AG08396 (cell line): ENCODE measurements at regions not wholly inside any gene's neighbourhood (a gene's known extent, or its start where the extent isn't known, plus 50 kb on each side); places are given as distances from the start of the nearest gene placed in this dataset.

ENCODE experiments used
- DNase-seq: peaks from one replicate; pipeline ENCODE4 v3.0.0; 2012; ENCODE audit warnings: low spot score, mixed read lengths

DNA sequence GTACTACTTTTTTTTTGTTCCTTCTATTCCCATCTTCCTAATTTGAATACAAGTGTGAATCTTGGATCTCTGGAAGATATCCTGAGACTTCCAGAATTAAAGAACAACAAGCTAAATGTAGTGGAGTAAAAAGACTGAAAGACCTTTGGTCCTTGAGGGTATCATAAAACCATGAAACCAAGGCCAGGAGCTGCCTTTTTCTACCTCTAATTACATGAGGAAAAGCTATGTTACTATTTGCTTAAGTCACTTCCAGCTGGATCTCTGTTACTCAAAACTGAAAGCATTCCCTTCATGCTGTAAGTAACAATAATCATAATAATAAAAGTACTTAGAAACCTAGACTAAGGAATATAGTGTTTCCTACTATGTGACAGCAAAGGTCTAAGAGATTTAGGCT lies 649.6 kb downstream of the KCTD16 start:
- no peak for DNase-seq

- no peak for DNase-seq
These were observed 644.5 kb downstream of the KCTD16 start for GRCh38 chr5:144815131-144815530.

- DNase-seq: peak; percentile 9
These were observed 642.1 kb downstream of the KCTD16 start for GRCh38 chr5:144812763-144813162.

- DNase-seq: no peak
These were observed 629.5 kb downstream of the KCTD16 start for GRCh38 chr5:144800169-144800568.

GRCh38 chr5:144798595-144798994 lies 627.9 kb downstream of the KCTD16 start:
- no peak for DNase-seq

DNA sequence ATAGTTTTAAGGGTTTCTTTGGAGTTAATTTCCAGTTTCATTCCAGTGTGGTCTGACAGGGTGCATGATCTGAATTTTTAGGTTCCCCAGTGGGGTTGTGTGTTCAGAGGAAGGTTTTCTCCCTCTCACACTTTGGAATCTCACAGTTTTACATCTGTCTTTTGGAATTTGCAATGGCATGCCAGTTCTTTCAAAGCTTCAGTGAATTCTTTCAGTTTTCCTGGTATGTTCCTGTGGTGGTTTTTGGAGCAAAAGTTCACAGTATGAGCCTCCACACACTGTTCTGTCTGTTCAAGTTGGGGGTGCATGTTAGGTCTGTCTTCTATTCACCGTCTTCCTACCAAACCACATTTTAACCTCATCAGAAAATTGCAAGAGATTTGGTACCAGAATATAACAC lies 624.2 kb downstream of the KCTD16 start:
- no peak for DNase-seq

- DNase-seq: no peak
These were observed 617.9 kb downstream of the KCTD16 start for GRCh38 chr5:144788556-144788955.

- DNase-seq: no peak
These were observed 617.4 kb downstream of the KCTD16 start for GRCh38 chr5:144788046-144788445.

DNA sequence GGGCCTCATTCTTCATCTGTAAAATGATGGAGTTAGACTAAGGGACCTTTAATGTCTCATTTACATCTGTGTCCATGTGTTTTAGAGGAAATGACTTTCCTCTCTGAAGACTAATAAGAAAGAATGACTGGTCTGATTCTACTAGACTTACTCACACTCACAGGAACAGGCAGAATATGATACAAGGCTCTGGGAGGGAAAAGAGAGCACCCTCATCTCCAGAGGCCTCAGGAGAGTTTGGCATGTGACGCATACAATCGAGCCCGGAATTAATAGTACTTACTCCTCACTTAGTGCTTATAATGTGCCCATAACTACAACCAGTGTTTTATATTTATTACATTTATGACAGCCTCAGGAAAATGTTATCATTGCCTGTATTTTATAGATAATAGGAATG lies 608.7 kb downstream of the KCTD16 start:
- no peak for DNase-seq

DNA sequence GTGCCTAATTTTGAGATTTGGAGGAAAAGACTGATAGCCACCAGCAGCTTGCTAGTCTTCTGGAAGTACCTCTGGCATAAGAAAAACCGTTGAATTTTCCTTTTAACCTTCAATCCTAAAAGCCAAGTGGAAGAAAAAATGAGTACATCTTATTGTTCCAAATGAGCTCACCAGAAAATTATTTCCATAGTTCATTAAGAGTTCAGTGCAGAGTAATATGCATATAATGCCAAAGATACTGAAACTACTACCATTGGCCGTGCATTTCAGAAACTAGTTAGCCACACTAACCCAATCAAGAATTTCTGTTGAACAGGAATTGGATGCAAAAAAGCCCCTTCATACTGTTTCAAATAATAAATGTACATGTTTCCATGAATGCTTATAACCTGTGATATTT lies 607.9 kb downstream of the KCTD16 start:
- DNase-seq: no peak

GRCh38 chr5:144774197-144774596 lies 603.5 kb downstream of the KCTD16 start:
- no peak for DNase-seq

- no peak for DNase-seq
These were observed 603.0 kb downstream of the KCTD16 start for GRCh38 chr5:144773628-144774027.

DNA sequence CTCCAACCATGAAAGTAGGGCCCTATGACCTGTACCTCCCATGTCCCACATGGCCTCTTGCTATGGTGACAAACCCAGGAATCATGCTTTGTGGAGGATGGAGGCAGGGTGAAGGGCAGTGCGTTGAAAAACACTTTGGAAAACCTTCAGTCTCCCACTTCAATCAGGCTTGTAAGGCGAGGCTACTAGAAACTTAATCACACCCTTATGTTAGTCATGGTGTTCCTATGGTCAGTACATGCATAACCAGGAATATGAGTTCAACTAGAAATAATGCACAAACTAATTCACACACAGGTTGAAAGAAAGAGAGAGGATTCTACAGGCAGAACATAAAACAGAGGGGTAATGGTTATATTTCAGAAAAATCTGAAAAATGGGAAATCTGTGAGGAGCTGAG lies 601.1 kb downstream of the KCTD16 start:
- DNase-seq: no peak

DNA sequence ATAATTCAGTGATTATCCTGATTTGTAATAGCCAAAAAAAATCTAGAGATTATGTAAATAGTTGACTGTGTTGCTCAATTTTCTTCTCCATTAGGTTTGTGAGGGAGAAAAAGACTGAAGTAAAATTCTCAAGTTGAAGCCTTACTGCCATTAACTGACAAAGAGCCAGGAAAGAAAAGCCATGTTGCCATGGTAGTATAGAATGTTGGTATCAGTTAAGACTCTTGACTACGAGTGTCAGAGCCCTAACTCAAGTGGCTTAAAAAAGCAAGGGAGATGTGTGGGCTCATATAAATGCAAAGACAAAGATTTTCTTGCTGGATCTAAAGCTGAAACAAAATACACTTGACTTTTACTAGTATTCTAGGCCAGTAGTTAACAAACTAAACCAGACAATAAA lies 571.7 kb downstream of the KCTD16 start:
- no peak for DNase-seq

DNA sequence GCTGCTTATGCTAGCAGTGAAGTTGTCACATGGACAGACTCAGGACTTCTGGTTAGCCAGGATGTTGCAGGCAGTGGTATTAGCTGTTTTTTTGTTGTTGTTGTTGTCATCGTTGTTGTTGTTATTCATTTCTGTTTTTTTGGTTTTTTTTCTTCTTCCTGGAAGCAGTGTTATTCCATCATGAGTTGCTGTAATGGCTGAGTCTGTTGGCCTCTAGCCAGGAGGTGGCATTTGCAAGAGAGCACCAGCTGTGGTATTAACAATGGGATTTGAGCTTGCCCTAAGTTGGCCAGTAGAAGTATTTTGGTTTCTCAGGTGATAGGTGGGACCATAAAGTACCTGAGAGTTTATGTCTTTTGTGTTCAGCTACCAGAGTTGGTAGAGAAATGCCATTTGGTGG lies 561.1 kb downstream of the KCTD16 start:
- no peak for DNase-seq

GRCh38 chr5:144712090-144712489 lies 541.4 kb downstream of the KCTD16 start:
- no peak for DNase-seq

DNA sequence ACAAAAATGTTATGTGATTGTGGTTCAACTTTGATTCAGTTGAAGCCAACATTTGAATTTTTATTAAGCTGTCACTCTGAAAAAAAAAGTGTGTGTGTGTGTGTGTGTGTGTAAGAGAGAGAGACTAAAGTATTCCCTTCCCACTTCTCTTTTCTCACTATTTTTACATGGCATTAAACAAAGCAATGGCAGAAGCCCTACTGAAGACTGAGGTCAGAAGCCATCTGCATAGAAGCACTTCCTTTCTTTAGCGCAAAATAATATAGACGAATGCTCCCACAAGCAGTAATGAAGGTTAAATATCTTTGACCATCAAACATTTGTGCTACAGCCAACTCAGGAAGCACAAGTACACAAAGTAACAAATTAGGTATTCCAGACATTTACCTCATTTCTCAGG lies 540.5 kb downstream of the KCTD16 start:
- DNase-seq: no peak

- no peak for DNase-seq
These were observed 540.0 kb downstream of the KCTD16 start for GRCh38 chr5:144710637-144711036.

DNA sequence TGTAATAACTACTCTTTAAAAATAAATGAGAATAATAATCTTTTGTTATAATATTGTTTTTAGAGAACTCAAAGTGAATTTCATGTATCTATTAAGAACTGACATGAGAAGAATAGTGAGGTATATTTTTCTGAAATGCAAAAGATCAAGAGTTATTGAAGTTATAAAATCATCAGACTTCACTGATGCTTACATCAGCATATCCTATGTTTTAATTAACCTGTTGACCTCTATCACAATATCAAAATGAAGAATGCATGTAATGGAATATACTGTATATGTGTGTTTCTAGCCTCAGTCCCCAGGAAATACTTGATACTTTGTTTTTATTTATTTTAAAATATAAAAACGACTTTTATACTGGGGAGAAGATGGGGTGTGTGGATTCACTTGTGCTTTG lies 533.1 kb downstream of the KCTD16 start:
- no peak for DNase-seq

- peak; percentile 13 for DNase-seq
These were observed 527.8 kb downstream of the KCTD16 start for GRCh38 chr5:144698484-144698883.

GRCh38 chr5:144697847-144698262 lies 527.2 kb downstream of the KCTD16 start:
- DNase-seq: peak; percentile 59

DNA sequence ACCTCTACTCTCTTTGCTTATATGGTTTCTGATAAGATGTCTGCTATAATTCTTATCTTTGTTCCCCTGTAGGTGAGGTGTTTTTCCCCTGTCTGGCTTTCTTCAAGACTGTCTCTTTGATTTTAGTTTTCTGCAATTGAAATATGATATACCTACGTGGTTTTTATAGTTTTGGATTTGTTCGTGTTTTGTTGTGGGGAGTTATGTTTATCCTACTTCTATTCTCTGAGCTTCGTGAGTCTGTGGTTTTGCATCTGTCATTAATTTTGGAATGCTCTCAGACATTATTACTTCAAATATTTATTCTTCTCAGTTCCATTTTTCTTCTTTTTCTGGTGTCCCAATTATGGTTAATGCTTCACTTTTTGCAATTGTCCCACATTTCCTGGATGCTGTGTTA lies 521.3 kb downstream of the KCTD16 start:
- DNase-seq: no peak

DNA sequence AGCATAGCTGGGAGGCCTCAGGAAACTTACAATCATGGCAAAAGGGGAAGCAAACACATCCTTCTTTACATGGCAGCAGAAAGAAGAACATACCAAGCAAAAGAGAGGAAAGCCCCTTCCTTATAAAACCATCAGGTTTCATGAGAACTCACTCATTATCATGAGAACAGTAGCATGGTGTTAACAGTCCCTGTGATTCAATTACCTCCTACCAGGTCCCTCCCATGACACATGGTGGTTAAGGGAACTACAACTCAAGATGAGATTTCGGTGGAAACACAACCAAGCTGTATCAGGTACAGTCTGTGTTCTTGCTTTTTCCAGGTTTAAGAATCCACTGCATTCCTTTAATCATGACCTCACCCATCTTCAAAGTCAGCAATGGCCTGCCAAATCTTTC lies 514.2 kb downstream of the KCTD16 start:
- DNase-seq: no peak

- no peak for DNase-seq
These were observed 510.0 kb downstream of the KCTD16 start for GRCh38 chr5:144680711-144681110.

DNA sequence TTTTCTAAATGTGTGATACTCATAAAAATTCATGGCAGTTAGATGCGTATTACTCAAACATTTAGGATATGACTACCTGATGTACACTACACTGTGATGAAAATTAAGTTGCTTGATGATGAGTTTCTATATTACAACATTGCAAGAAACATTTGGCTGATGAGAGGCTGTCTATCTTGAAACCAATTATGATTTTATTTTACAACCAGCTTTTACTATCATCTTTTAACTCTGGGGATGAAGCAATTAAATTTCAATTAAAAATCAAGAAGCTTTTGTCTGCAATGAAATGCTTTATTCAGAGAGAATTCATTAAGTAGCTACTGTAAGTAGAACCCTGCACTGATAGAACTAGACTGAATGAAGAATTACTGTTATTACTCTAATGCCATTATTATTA lies 500.4 kb downstream of the KCTD16 start:
- DNase-seq: no peak
